OCI-LY3 (cell line): ENCODE measurements at regions not wholly inside any gene's neighbourhood (a gene's known extent, or its start where the extent isn't known, plus 50 kb on each side); places are given as distances from the start of the nearest gene placed in this dataset.

Experiments
- H2AFZ ChIP-seq: fragments of 200-600, 300-600 bp; shearing (Covaris generic); 2 replicates; pipeline ENCODE4 v1.6.0; 2014; ENCODE audit warnings: antibody characterized with exemption, low read depth, low read length
- H3K27ac ChIP-seq: fragments of 200-600, 300-600 bp; sonication (generic); 2 replicates; pipeline ENCODE4 v1.5.1; 2014; ENCODE audit warnings: mild to moderate bottlenecking, low read length, moderate library complexity, mixed read lengths
- H3K27me3 ChIP-seq: fragments of 200-600, 300-600 bp; sonication (generic); 2 replicates; pipeline ENCODE4 v1.6.1; 2014; ENCODE audit warnings: low read depth, low read length, mixed read lengths
- H3K36me3 ChIP-seq: fragments of 200-600, 300-600 bp; sonication (generic); replicated peaks from 2 replicates; pipeline ENCODE3; 2014; ENCODE audit warnings: low read depth, low read length, mixed read lengths
- H3K4me1 ChIP-seq: fragments of 300-600, 200-600 bp; sonication (generic); 2 replicates; pipeline ENCODE4 v1.6.1; 2014; ENCODE audit warnings: low read length, mixed read lengths
- H3K4me2 ChIP-seq: fragments of 200-600, 300-600 bp; sonication (generic); 2 replicates; pipeline ENCODE4 v1.6.1; 2014; ENCODE audit warnings: low read length, mixed read lengths
- H3K4me3 ChIP-seq: fragments of 300-600, 200-600 bp; sonication (generic); 2 replicates; pipeline ENCODE4 v1.5.1; 2014; ENCODE audit warnings: antibody characterized with exemption, mild to moderate bottlenecking, low read length, moderate library complexity
- H3K79me2 ChIP-seq: fragments of 300-600, 200-600 bp; shearing (Covaris generic); 2 replicates; pipeline ENCODE4 v1.6.1; 2014; ENCODE audit warnings: mild to moderate bottlenecking, low read length, mixed read lengths
- H3K9ac ChIP-seq: fragments of 300-600, 200-600 bp; shearing (Covaris generic); 2 replicates; pipeline ENCODE4 v1.6.0; 2014; ENCODE audit warnings: mild to moderate bottlenecking, low read length, moderate library complexity
- H3K9me3 ChIP-seq: fragments of 200-600, 300-600 bp; shearing (Covaris generic); 2 replicates; pipeline ENCODE4 v1.6.1; 2014; ENCODE audit warnings: low read length, mixed read lengths; ENCODE audit not compliant: insufficient read depth
- H4K20me1 ChIP-seq: fragments of 200-600, 300-600 bp; sonication (generic); 2 replicates; pipeline ENCODE4 v1.6.1; 2016; ENCODE audit warnings: low read length, mixed read lengths; ENCODE audit not compliant: insufficient read depth
- EZH2phosphoT487 ChIP-seq: fragments of 200-600 bp; shearing (Covaris generic); IDR thresholded peaks from 2 replicates; pipeline ENCODE4 v1.6.1; 2018; ENCODE audit warnings: antibody characterized with exemption, mixed run types, low read depth
- TF ChIP-seq, protein P1 (sequence below): fragments of 200-600, 300-600 bp; sonication (generic); IDR thresholded peaks from 2 replicates; pipeline ENCODE4 v1.5.1; 2014; ENCODE audit warnings: antibody characterized with exemption, low read length, low read depth

DNA sequence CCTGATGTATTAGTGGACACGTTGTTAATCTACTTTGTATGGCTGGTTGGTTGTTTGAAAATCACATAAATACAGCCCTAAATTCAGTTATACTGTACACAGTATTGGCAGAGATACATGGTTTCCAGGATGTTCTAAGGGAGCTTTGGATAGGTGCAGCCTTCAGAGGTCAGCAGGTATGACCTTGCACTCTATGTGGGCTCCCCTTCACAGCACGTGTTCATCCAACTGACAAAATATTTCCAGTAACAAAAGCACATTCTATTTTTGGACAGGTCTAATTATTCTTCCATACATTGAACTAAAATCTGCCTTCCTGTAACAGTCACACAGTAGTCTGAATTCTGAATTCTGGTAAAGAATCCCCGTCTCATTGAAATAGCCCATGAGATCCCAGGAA is 92.8 kb upstream of the RAPGEF2 start:
- H3K27me3 ChIP-seq = peaks cover 60% of the 10 kb centered on the region
- H4K20me1 ChIP-seq = no peaks in the 10 kb centered on the region
- no peak for TF ChIP-seq EZH2phosphoT487
- TF ChIP-seq, protein P1, sequence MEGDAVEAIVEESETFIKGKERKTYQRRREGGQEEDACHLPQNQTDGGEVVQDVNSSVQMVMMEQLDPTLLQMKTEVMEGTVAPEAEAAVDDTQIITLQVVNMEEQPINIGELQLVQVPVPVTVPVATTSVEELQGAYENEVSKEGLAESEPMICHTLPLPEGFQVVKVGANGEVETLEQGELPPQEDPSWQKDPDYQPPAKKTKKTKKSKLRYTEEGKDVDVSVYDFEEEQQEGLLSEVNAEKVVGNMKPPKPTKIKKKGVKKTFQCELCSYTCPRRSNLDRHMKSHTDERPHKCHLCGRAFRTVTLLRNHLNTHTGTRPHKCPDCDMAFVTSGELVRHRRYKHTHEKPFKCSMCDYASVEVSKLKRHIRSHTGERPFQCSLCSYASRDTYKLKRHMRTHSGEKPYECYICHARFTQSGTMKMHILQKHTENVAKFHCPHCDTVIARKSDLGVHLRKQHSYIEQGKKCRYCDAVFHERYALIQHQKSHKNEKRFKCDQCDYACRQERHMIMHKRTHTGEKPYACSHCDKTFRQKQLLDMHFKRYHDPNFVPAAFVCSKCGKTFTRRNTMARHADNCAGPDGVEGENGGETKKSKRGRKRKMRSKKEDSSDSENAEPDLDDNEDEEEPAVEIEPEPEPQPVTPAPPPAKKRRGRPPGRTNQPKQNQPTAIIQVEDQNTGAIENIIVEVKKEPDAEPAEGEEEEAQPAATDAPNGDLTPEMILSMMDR = no peak

GRCh38 chr4:159010563-159011260 is 92.2 kb upstream of the RAPGEF2 start:
- no peak overlapping the region for H2AFZ ChIP-seq
- H3K9me3 ChIP-seq = no peaks in the 10 kb centered on the region
- H3K4me3 ChIP-seq = no peak overlapping the region
- H3K4me1 ChIP-seq = peaks cover 1% of the 10 kb centered on the region
- no peaks in the 10 kb centered on the region for H3K79me2 ChIP-seq
- no peaks in the 10 kb centered on the region for H4K20me1 ChIP-seq
- H3K27me3 ChIP-seq = peaks cover 61% of the 10 kb centered on the region
- H3K4me2 ChIP-seq = no peak overlapping the region
- H3K9ac ChIP-seq = no peak overlapping the region
- H3K27ac ChIP-seq = no peak overlapping the region
- TF ChIP-seq EZH2phosphoT487 = no peak
- TF ChIP-seq, protein P1 = no peak
- no peaks in the 10 kb centered on the region for H3K36me3 ChIP-seq

More for the DNA sequence above, 92.8 kb upstream of the RAPGEF2 start:
- Histone ChIP-seq H3K27ac (no peak overlapping the region), H3K36me3 (no peaks in the 10 kb centered on the region), H3K79me2 (no peaks in the 10 kb centered on the region), H3K4me2 (no peak overlapping the region), H3K4me1 (no peaks in the 10 kb centered on the region), H3K9me3 (no peaks in the 10 kb centered on the region), H2AFZ (no peak overlapping the region), H3K4me3 (no peak overlapping the region), H3K9ac (no peak overlapping the region)

DNA sequence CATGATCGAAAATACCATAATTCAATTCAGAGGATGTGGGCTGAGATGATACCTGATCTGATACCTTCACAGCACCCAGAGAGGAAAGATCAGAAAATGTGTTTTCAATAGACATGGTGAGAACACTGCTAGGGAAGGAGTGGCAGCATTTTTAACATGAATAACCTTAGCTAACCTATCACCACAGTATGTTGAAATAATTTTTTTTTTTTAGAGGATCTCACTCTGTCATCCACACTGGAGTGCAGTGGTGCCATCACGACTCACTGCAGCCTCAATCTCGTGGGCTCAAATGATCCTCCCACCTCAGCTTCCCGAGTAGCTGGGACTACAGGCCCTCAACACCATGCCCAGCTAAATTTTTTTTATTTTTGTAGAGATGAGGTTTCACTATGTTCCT is 90.5 kb upstream of the RAPGEF2 start:
- Histone ChIP-seq H3K9ac (no peak overlapping the region), H3K9me3 (no peaks in the 10 kb centered on the region), H4K20me1 (no peaks in the 10 kb centered on the region), H3K36me3 (no peaks in the 10 kb centered on the region), H3K4me1 (peaks cover 18% of the 10 kb centered on the region), H3K4me3 (no peak overlapping the region), H3K79me2 (no peaks in the 10 kb centered on the region), H3K27me3 (peaks cover 61% of the 10 kb centered on the region), H2AFZ (no peak overlapping the region), H3K4me2 (no peak overlapping the region), H3K27ac (no peak overlapping the region)
- TF ChIP-seq, protein P1 = no peak
- TF ChIP-seq EZH2phosphoT487 = no peak

GRCh38 chr4:159013692-159014091 is 89.2 kb upstream of the RAPGEF2 start:
- no peak overlapping the region for H3K27ac ChIP-seq

More at GRCh38 chr4:159013692-159014091, 89.2 kb upstream of the RAPGEF2 start:
- TF ChIP-seq, protein P1 = no peak
- no peak for TF ChIP-seq EZH2phosphoT487
- no peaks in the 10 kb centered on the region for H4K20me1 ChIP-seq
- H3K79me2 ChIP-seq = no peaks in the 10 kb centered on the region
- no peaks in the 10 kb centered on the region for H3K36me3 ChIP-seq
- H3K4me2 ChIP-seq = no peak overlapping the region
- no peak overlapping the region for H3K9ac ChIP-seq
- peaks cover 31% of the 10 kb centered on the region for H3K4me1 ChIP-seq
- no peak overlapping the region for H2AFZ ChIP-seq
- peaks cover 62% of the 10 kb centered on the region for H3K27me3 ChIP-seq
- no peaks in the 10 kb centered on the region for H3K9me3 ChIP-seq
- H3K4me3 ChIP-seq = no peak overlapping the region
